ENCODE measurements at regions not wholly inside any gene's neighbourhood (a gene's known extent, or its start where the extent isn't known, plus 50 kb on each side); places are given as distances from the start of the nearest gene placed in this dataset.
A peak's percentile ranks its signal among the peaks of the same experiment; 100 is the strongest.

DNA sequence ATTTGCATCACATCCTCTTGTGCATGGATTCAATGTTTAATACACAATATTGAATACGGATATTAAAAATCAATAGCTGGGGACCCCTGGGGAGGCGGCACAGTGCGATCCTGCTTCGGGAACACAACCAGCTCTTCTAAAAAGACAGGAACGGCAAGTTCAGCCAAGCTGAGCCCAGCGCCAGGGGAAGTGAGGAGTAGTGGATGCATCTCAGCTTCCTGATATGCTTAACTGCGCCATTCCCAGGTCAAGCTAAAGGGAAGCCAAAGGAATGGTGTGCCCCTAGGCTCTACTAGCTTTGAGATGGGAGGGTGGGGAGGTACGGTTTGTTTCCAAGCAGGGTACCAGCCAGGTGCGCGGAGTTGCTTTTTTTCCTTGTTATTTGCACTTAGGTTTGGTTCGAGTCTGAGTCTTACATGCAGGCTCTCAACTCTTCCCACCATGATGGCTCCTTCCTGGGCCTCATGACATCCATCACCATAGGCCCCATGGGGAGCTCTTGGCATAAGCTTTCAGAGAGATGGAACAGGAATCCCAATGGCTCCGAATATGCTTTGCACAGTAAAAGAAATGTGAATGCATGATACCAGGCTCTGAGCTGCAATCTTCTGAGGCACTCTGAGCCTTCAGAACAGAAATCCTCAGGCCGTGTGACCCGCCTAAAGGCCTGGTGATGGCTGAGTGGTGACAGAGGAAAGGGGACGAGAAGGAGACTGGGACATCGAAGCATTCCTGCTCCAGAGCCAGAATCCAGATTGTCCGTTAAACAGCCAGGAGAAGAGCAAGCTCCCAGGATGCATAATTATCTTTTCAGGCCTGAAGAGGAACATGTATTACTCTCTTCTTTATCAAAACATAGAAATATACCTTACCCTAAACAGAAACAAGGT lies 51.8 kb upstream of the BCOR start:
- H3K4me3 ChIP-seq: no peak overlapping the region
- ATAC-seq: no peak
- DNase-seq: no peak
- TF ChIP-seq, protein P1, sequence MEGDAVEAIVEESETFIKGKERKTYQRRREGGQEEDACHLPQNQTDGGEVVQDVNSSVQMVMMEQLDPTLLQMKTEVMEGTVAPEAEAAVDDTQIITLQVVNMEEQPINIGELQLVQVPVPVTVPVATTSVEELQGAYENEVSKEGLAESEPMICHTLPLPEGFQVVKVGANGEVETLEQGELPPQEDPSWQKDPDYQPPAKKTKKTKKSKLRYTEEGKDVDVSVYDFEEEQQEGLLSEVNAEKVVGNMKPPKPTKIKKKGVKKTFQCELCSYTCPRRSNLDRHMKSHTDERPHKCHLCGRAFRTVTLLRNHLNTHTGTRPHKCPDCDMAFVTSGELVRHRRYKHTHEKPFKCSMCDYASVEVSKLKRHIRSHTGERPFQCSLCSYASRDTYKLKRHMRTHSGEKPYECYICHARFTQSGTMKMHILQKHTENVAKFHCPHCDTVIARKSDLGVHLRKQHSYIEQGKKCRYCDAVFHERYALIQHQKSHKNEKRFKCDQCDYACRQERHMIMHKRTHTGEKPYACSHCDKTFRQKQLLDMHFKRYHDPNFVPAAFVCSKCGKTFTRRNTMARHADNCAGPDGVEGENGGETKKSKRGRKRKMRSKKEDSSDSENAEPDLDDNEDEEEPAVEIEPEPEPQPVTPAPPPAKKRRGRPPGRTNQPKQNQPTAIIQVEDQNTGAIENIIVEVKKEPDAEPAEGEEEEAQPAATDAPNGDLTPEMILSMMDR (IDR thresholded peaks at IDR 0.05): no peak
- WGBS, 2 donors: 53 to 58% methylated on average over 17 of the region's 17 CpGs
- peak overlapping the region in 6 of 10 donors; percentile 10 to 67 (median 50) for H3K27ac ChIP-seq
- intact Hi-C loops (cut with DNase I): loop anchor here in 9 of 10 donors (5.0 to 10.0 kb wide), 9 partner anchors 37 to 415 kb away; partner anchors contain the start of gene BCOR (in 1 of the 9)
- H3K4me1 ChIP-seq: peaks cover 6 to 76% (median 50%) of the 10 kb centered on the region in 9 donors
- no peaks in the 10 kb centered on the region for H3K9me3 ChIP-seq
- H3K27me3 ChIP-seq: peaks cover 0 to 100% (median 0%) of the 10 kb centered on the region in 7 donors
- no peaks in the 10 kb centered on the region for H3K36me3 ChIP-seq

- Histone ChIP-seq H3K36me3 (no peaks in the 10 kb centered on the region), H3K27me3 (peaks cover 0 to 100% (median 0%) of the 10 kb centered on the region in 7 donors), H3K4me1 (peaks cover 6 to 74% (median 42%) of the 10 kb centered on the region in 9 donors), H3K27ac (peak overlapping the region in 6 of 10 donors; percentile 10 to 67 (median 50)), H3K4me3 (no peak overlapping the region), H3K9me3 (no peaks in the 10 kb centered on the region)
- WGBS, 2 donors: 48 to 49% methylated on average over 21 to 24 of the region's 24 CpGs
- intact Hi-C loops (cut with DNase I): loop anchor here in 3 of 10 donors (5.0 to 10.0 kb wide), 3 partner anchors 41 to 136 kb away; no protein-coding TSS in a partner anchor
- no peak for DNase-seq
- TF ChIP-seq, protein P1 (IDR thresholded peaks at IDR 0.05): no peak
- ATAC-seq: peak in 2 of 8 donors; percentile 9 to 13
Observed at GRCh38 chrX:40148385-40149285, 50.9 kb upstream of the BCOR start.

GRCh38 chrX:40147971-40148370 lies 50.2 kb upstream of the BCOR start:
- no peak overlapping the region for H3K4me3 ChIP-seq
- no peak for DNase-seq
- H3K4me1 ChIP-seq: peaks cover 3 to 67% (median 35%) of the 10 kb centered on the region in 9 donors
- no peaks in the 10 kb centered on the region for H3K9me3 ChIP-seq
- peak overlapping the region in 5 of 10 donors; percentile 39 to 67 (median 50) for H3K27ac ChIP-seq
- H3K27me3 ChIP-seq: peaks cover 0 to 100% (median 0%) of the 10 kb centered on the region in 7 donors
- H3K36me3 ChIP-seq: no peaks in the 10 kb centered on the region
- TF ChIP-seq, protein P1 (IDR thresholded peaks at IDR 0.05): no peak
- no peak for ATAC-seq
- intact Hi-C loops (cut with DNase I): loop anchor here in 3 of 10 donors (5.0 to 10.0 kb wide), 3 partner anchors 41 to 136 kb away; no protein-coding TSS in a partner anchor
- WGBS, 2 donors: 66% methylated on average over 22 of the region's 22 CpGs
